ENCODE measurements at regions not wholly inside any gene's neighbourhood (a gene's known extent, or its start where the extent isn't known, plus 50 kb on each side); places are given as distances from the start of the nearest gene placed in this dataset.

GRCh38 chr20:40232273-40232672, 456.8 kb downstream of the MAFB start:
- TF ChIP-seq POLR2A (IDR thresholded peaks at IDR 0.05) (no peak), CTCF (IDR thresholded peaks at IDR 0.05) (no peak)

All from stomach (tissue), 4 donors.